ENCODE measurements at regions not wholly inside any gene's neighbourhood (a gene's known extent, or its start where the extent isn't known, plus 50 kb on each side); places are given as distances from the start of the nearest gene placed in this dataset.

DNA sequence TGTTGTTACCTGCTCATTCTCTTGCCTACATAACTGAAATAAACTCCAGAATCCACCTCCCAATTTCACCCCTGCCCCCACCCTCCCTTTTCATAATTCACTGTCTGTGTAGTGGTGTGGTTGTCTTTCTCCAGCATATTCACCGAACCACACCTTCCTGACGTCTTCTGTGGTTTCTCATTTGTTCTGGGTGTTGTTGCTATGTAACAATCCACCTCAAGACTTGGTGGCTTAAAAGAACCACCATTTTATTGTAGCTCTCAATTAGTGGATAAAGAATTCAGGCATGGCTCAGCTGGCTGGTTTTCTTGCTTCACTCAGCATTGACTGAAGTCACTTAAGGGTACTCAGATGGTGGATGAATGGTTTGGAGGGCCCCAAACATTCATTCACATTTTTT lies 229.8 kb downstream of the MAF start:
- TF ChIP-seq, protein P1, sequence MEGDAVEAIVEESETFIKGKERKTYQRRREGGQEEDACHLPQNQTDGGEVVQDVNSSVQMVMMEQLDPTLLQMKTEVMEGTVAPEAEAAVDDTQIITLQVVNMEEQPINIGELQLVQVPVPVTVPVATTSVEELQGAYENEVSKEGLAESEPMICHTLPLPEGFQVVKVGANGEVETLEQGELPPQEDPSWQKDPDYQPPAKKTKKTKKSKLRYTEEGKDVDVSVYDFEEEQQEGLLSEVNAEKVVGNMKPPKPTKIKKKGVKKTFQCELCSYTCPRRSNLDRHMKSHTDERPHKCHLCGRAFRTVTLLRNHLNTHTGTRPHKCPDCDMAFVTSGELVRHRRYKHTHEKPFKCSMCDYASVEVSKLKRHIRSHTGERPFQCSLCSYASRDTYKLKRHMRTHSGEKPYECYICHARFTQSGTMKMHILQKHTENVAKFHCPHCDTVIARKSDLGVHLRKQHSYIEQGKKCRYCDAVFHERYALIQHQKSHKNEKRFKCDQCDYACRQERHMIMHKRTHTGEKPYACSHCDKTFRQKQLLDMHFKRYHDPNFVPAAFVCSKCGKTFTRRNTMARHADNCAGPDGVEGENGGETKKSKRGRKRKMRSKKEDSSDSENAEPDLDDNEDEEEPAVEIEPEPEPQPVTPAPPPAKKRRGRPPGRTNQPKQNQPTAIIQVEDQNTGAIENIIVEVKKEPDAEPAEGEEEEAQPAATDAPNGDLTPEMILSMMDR (IDR thresholded peaks at IDR 0.05), result no peak
- TF ChIP-seq POLR2A (IDR thresholded peaks at IDR 0.05), result no peak

Data from adrenal gland (tissue), 5 donors.